GM19240 (cell line): ENCODE measurements at regions not wholly inside any gene's neighbourhood (a gene's known extent, or its start where the extent isn't known, plus 50 kb on each side); places are given as distances from the start of the nearest gene placed in this dataset.

Source experiments
- DNase-seq: peaks from one replicate; pipeline ENCODE4 v3.0.0; 2011; ENCODE audit warnings: low spot score; ENCODE audit not compliant: insufficient read length

GRCh38 chr15:96997538-96997937, 667.0 kb downstream of the NR2F2 start:
- DNase-seq, result no peak

DNA sequence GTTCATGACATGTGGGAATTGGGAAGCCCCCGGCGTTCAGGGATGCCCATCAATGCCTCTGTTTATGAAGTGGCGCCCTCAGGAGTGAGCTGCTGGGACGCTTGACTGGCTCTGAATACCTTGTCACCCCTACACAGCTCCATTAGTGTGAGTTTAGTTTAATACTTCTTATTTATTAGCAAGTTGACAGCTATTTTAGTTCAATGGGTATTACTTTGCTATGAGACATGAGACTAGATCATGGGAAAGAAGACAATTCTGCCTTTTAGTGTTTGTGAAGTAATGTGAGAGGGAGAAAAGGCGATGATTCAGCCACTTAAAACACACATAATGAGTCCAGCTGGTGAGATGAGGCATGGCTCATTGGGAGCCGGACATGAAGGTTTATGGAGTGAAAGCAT, 678.5 kb downstream of the NR2F2 start:
- no peak for DNase-seq

DNA sequence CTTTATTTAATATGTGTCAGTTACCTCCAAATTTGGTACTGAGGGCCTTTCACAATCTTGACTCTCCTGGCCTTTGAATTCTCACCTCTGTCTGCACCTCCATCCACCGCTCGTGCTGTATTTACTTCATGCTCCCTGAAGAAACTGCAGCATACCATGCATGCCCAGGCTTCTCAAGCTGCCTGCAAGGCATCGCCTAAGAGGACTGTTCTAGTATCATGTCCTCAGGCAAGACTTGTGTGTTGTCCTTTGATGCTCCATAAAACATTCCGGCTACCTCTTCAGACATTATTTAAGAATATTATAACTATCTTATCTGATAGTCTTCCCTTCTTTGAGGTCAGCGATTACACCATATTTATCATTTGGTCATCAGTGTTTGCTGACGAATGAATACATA, 682.5 kb downstream of the NR2F2 start:
- DNase-seq, result no peak

DNA sequence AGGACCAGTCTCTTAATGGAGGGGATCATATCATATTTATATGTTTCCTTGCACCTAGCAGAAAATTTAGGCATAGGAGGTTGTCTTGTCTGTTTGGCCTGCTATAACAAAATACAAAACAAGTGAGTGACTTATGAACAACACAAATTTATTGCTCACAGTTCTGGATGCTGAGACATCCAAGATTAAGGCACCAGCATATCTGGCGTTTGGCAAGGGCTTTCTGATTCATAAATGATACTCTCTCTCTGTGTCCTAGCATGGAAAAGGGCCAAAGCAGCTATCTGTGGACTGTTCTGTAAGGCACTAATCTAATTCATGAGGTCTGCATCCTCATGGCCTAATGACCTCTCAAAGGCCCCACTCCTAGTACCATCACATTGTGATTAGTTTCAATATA, 683.0 kb downstream of the NR2F2 start:
- no peak for DNase-seq

- DNase-seq, result no peak
These were observed 683.5 kb downstream of the NR2F2 start for GRCh38 chr15:97014001-97014400.

- DNase-seq, result no peak
These were observed 693.0 kb downstream of the NR2F2 start for GRCh38 chr15:97023488-97023844.

- no peak for DNase-seq
These were observed 696.3 kb downstream of the NR2F2 start for GRCh38 chr15:97026781-97027180.

DNA sequence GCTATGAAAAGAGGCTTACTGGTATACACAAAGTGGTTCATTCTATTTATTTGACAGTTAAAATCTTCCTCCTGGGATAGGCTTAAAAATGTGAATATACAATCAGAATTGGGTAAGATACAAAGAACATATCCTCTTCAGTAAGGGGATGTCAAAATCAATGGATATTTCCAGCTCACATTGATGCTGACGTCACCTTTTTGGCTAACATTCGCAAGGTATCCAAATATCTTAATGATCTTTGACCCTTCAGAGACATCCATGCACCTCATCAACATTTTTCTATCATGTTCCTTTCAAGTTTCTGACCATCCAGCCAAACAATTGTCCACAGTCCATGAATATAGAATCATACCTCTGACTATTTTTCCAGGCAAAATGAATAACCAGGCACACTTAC, 697.3 kb downstream of the NR2F2 start:
- DNase-seq, result no peak

DNA sequence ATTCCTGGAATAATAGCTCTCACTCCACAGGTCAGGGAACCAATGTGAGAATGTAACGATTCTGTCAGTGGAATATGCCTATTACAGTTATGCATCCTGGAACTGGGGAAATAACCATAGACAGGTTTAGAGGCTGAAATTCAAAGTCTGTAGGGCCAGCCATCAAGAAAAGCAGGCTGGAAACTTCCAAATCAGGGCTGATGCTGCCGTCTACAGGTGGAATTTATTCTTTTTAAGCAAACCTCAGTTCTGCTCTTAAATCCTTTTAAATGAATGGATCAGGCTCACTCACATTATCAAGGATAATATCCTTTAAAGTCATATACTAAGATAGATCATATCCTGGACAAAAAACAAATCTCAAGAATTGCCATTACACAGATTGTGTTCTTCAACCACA, 699.8 kb downstream of the NR2F2 start:
- DNase-seq, result no peak

DNA sequence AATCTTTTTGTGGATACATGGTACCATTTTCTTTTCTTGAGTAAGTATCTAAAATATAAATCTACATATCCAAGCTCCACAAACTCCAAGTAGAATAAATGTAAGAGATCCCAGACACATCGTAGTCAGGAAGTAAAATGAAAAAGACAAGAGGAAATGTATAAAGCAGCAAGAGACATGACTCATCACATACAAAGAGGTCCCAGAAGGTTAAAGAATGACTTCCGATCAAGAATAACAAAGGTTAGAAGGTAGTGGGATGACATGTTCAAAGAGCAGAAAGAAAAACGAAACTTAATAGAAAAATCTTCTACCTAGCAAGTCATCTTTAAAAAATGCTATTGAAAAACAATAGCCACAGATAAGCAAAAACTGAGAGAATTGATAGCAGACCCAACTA, 705.8 kb downstream of the NR2F2 start:
- no peak for DNase-seq

- DNase-seq, result no peak
These were observed 706.6 kb downstream of the NR2F2 start for GRCh38 chr15:97037080-97037479.

GRCh38 chr15:97045666-97046421, 715.3 kb downstream of the NR2F2 start:
- no peak for DNase-seq

DNA sequence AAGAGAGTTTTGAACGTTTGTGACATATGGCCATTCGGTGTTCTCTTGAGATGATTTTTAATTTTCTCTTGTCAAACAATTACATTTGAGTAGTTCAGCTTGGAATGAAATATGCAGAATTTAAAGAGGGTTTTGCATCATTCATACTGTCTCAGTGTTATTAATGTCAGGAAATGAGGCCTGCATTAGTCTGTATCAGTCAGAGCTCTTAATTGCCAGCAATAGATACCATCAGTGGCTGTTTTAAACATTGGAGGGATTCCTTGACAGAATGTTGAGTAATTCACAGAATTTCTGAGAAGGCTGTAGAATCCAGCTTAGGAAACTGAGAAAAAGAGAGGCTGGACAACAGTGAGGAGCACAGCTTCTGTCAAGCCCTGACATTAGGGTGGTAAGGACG, 722.0 kb downstream of the NR2F2 start:
- DNase-seq, result no peak

- no peak for DNase-seq
These were observed 723.1 kb downstream of the NR2F2 start for GRCh38 chr15:97053635-97054034.

DNA sequence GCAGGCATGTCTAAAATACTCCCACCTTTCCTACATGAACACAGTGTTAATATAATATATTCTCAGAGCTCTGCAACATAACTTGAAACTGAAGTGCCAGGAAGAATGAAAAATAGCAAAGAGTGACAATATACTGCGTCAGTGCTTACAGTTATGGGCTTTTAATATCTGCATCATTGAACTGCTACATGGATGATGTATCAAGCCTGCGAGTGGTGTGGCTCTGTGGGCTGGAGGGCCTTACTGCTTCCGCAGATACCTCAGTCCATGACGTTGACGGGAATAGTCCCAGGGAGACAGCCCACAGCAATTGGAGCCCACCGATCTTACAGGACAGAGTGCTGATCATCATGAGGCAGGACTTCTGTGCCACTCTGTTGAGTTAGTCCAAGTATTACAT, 727.0 kb downstream of the NR2F2 start:
- no peak for DNase-seq

- DNase-seq, result no peak
These were observed 728.8 kb downstream of the NR2F2 start for GRCh38 chr15:97059281-97059680.

DNA sequence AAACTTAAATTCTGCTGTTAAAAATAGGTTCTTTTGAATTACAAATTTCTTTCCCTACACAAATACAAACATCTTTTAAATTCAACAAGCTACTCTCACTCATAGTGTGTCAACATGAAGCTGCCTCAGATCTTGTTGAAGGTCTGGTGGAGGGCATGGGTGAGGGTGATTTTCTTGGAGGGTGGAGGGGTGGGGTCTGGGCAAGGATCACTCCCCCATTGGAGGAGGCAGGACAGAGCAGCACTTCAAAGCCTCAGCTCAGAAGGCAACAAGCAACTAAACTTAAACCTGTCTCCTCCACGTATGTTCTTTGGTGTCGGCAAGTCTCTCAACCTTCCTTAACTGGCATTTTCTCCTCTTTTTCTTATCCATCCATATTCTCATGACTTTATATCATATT, 730.9 kb downstream of the NR2F2 start:
- DNase-seq, result no peak

DNA sequence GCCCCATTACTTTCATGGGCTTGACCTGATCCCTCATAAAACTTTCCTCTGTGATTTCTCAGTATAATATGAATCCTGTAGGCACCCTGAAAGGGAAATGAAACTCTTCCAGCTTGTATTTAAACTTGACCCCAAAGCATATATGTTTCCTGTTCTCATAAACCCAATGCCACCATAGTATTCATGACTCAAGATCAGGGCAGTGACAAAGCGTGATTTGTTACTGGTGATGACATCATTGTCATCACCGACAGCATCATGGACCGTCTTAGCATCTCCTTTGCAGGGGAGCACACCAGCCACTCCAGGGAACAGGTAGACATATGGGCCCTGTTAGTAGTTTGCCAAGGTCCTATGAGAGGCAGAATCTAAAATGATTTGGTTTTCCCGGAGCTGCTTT, 741.2 kb downstream of the NR2F2 start:
- no peak for DNase-seq

GRCh38 chr15:97072545-97072944, 742.0 kb downstream of the NR2F2 start:
- no peak for DNase-seq

- DNase-seq, result no peak
These were observed 745.5 kb downstream of the NR2F2 start for GRCh38 chr15:97076011-97076410.

GRCh38 chr15:97077975-97078374, 747.5 kb downstream of the NR2F2 start:
- DNase-seq, result no peak

DNA sequence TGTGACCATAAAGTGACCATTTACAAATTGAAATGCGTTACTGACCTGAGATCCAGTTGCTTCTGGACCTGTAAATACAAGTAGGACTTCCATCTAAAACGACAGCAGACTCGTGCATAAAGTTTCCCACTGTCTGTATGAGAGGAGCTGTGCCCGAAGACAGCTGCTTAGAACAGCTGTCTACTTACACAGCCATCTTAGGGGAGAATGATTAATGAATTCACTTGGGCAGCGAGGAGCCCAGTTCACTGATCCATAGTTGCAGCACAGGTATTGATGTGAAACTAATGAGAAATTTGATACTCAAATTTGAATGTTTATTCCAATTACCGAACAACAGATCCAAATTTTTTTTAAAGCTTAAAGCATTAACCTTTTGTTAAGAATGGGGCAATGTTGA, 748.1 kb downstream of the NR2F2 start:
- DNase-seq, result no peak

DNA sequence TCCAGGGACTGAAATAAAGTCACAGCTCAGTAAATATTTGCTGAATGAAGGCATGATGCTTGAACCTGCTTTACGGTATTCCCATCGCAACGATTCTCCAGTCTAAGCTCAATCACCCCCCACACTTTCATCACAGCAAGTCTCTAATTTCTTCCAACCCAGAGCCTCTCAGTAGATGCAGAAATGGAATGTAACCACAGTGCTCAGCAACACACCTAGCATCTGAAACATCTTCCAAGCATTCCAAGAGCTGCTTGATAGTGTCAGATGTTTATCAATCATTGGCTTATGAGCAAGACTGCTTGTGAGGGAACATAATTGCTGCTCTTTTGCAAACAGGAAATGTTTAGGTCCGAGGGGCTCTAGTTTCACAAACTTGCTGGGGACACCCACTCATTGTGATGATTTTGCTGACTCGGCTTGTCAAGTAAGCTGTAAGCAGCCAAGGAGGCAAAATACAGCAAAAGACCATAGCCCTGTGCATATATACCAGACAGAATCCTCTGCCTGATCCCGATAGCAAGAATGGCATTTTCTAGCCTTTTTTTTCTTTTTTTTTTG, 751.2 kb downstream of the NR2F2 start:
- DNase-seq, result no peak

- DNase-seq, result no peak
These were observed 752.3 kb downstream of the NR2F2 start for GRCh38 chr15:97082830-97083229.
